HG03280 (cell line): ENCODE measurements at regions not wholly inside any gene's neighbourhood (a gene's known extent, or its start where the extent isn't known, plus 50 kb on each side); places are given as distances from the start of the nearest gene placed in this dataset.
"Not testable (repeated sequence)": the region's sequence is repeated elsewhere in the genome, so short reads cannot be mapped to it uniquely, and the experiment has no call there.

Source experiments
- ATAC-seq: cut with Tn5 transposase; IDR thresholded peaks from one replicate; pipeline ENCODE4 v1.9.1; 2021; ENCODE audit warnings: mild to moderate bottlenecking, moderate library complexity; ENCODE audit not compliant: unreplicated experiment

- ATAC-seq, result no peak
Measured at GRCh38 chr12:115813256-115813655, 464.2 kb downstream of the MED13L start.

- no peak for ATAC-seq
Measured at GRCh38 chr12:115811929-115812328, 465.6 kb downstream of the MED13L start.

GRCh38 chr12:115811045-115811444 lies 466.4 kb downstream of the MED13L start:
- ATAC-seq, result no peak

GRCh38 chr12:115810122-115810901 lies 467.2 kb downstream of the MED13L start:
- ATAC-seq, result no peak

- no peak for ATAC-seq
Measured at GRCh38 chr12:115806000-115806399, 471.5 kb downstream of the MED13L start.

GRCh38 chr12:115802767-115803166 lies 474.7 kb downstream of the MED13L start:
- no peak for ATAC-seq

- ATAC-seq, result no peak
Measured at GRCh38 chr12:115801871-115802270, 475.6 kb downstream of the MED13L start.

- ATAC-seq, result no peak
Measured at GRCh38 chr12:115799610-115800009, 477.9 kb downstream of the MED13L start.

- ATAC-seq, result no peak
Measured at GRCh38 chr12:115798309-115798917, 479.1 kb downstream of the MED13L start.

GRCh38 chr12:115794659-115795081 lies 482.8 kb downstream of the MED13L start:
- ATAC-seq, result no peak

- ATAC-seq, result no peak
Measured at GRCh38 chr12:115791331-115791730, 486.2 kb downstream of the MED13L start.

- no peak for ATAC-seq
Measured at GRCh38 chr12:115790526-115790925, 487.0 kb downstream of the MED13L start.

- ATAC-seq, result not testable (repeated sequence)
Measured at GRCh38 chr12:115786490-115786889, 491.0 kb downstream of the MED13L start.

GRCh38 chr12:115785548-115785947 lies 491.9 kb downstream of the MED13L start:
- no peak for ATAC-seq

- ATAC-seq, result no peak
Measured at GRCh38 chr12:115776399-115776798, 501.1 kb downstream of the MED13L start.

- ATAC-seq, result no peak
Measured at GRCh38 chr12:115774148-115774895, 503.2 kb downstream of the MED13L start.

GRCh38 chr12:115771601-115772000 lies 505.9 kb downstream of the MED13L start:
- ATAC-seq, result no peak

GRCh38 chr12:115771065-115771464 lies 506.4 kb downstream of the MED13L start:
- no peak for ATAC-seq

GRCh38 chr12:115770643-115771042 lies 506.9 kb downstream of the MED13L start:
- no peak for ATAC-seq

GRCh38 chr12:115767916-115768315 lies 509.6 kb downstream of the MED13L start:
- ATAC-seq, result no peak

GRCh38 chr12:115763982-115764621 lies 513.4 kb downstream of the MED13L start:
- no peak for ATAC-seq
